ENCODE measurements at regions not wholly inside any gene's neighbourhood (a gene's known extent, or its start where the extent isn't known, plus 50 kb on each side); places are given as distances from the start of the nearest gene placed in this dataset.

GRCh38 chr7:18086165-18087025, 58.7 kb upstream of the PRPS1L1 start:
- no peak for TF ChIP-seq EZH2 (IDR thresholded peaks at IDR 0.05; ENCODE audit: insufficient read depth, poor library complexity, severe bottlenecking)
- TF ChIP-seq EZH2phosphoT487 (IDR thresholded peaks at IDR 0.05; ENCODE audit: insufficient read depth, low read depth) = no peak
